ENCODE measurements at regions not wholly inside any gene's neighbourhood (a gene's known extent, or its start where the extent isn't known, plus 50 kb on each side); places are given as distances from the start of the nearest gene placed in this dataset.
"Not testable (repeated sequence)": the region's sequence is repeated elsewhere in the genome, so short reads cannot be mapped to it uniquely, and the experiment has no call there.

DNA sequence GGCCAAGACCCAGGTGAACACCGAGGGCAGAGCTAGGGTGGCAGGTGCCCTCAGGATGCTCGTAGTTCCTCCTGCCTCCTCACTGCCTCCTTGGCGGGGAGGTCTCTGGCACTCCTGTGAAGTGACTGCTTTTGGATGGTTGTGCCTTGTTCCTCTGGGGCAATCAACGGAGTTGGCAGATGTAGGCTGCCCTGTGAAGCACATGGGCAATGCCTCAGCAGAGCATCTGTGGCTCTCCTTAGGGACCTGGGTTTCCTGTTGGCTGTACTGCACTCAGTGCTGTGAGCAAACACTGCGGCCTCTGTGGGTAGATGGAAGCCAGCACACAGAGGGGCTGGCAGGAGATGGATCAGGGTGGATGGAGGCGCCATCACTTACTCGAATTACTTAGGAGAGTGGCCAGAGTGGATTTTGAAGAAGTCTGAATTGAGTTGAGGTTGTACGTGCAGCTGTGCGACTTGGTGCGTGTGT is 71.4 kb upstream of the COL5A1 start:
- DNase-seq (no peak), ATAC-seq (replicated peaks) (no peak)
- Mint-ChIP-seq H3K9me3 (no peaks in the 10 kb centered on the region), H3K36me3 (ENCODE audit: insufficient read depth) (no peaks in the 10 kb centered on the region), H3K4me3 (no peak overlapping the region), H3K27ac (no peak overlapping the region), H3K27me3 (no peaks in the 10 kb centered on the region), H3K4me1 (ENCODE audit: low read depth in 2 of 2) (no peaks in the 10 kb centered on the region)

DNA sequence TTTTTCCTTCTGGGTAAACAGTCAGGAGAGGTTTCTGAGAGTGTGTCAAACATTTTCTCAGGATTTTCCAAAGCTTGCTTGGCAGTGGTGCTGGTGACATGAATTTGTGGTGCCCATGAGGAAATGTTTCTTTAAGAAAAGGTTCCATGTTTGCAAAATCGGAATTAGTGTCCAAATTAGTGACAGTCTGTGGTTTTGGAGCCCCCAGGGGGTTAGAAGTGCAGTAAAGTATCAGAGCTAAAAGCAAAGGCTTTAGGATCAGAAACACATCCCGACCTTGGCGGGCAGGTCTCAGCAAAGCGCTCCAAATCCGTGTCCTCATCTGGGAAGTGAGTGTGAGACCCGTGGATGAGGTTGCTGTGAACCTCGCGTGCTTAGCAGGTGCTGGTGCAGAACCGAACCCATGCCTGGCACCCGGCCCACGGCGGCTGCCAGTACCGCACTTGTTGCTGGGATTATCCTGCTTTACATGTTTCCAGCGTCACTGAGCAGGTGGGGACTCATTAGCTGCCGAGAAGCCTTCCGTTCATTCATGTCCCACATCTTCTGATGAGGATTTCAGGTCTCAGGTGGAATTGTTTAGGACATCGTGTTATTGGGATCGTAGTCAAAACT is 70.8 kb upstream of the COL5A1 start:
- ATAC-seq (replicated peaks) (no peak), DNase-seq (no peak)
- Mint-ChIP-seq H3K36me3 (ENCODE audit: insufficient read depth) (no peaks in the 10 kb centered on the region), H3K27ac (no peak overlapping the region), H3K27me3 (no peaks in the 10 kb centered on the region), H3K4me3 (no peak overlapping the region), H3K4me1 (ENCODE audit: low read depth in 2 of 2) (no peaks in the 10 kb centered on the region), H3K9me3 (no peaks in the 10 kb centered on the region)

DNA sequence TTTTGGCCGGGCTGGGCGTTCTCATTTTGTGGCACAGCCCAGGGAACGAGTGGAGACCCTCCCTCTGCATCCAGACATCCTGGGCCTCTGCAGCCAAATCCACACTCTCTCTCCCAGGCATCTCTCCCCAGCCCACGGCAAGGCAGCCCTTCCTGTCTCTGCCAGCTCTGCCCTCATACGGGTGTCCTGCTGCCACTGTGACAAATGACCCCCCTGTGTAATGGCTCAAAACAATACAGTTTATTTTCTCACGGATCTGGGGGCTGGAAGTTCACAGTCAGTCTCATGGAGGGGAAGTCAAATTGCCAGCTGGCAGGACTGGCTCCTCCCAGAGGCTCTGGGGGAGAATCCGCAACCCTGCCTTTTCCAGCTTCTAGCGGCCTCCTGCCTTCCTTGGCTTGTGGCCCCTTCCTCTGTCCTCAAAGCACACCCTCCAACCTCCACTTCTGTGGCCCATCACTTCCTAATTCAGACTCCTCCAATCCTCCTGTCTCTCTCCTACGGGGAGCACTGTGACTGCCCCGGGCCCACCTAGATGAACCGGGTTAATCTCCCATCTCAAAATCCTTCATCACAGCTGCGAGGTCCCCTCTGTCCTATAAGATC is 70.2 kb upstream of the COL5A1 start:
- H3K4me1 Mint-ChIP-seq (ENCODE audit: low read depth in 2 of 2) = no peaks in the 10 kb centered on the region
- no peaks in the 10 kb centered on the region for H3K9me3 Mint-ChIP-seq
- ATAC-seq (replicated peaks) = no peak
- DNase-seq = no peak
- H3K27me3 Mint-ChIP-seq = peaks cover under 1% of the 10 kb centered on the region in 2 donors
- no peak overlapping the region for H3K4me3 Mint-ChIP-seq
- no peaks in the 10 kb centered on the region for H3K36me3 Mint-ChIP-seq (ENCODE audit: insufficient read depth)
- H3K27ac Mint-ChIP-seq = no peak overlapping the region

DNA sequence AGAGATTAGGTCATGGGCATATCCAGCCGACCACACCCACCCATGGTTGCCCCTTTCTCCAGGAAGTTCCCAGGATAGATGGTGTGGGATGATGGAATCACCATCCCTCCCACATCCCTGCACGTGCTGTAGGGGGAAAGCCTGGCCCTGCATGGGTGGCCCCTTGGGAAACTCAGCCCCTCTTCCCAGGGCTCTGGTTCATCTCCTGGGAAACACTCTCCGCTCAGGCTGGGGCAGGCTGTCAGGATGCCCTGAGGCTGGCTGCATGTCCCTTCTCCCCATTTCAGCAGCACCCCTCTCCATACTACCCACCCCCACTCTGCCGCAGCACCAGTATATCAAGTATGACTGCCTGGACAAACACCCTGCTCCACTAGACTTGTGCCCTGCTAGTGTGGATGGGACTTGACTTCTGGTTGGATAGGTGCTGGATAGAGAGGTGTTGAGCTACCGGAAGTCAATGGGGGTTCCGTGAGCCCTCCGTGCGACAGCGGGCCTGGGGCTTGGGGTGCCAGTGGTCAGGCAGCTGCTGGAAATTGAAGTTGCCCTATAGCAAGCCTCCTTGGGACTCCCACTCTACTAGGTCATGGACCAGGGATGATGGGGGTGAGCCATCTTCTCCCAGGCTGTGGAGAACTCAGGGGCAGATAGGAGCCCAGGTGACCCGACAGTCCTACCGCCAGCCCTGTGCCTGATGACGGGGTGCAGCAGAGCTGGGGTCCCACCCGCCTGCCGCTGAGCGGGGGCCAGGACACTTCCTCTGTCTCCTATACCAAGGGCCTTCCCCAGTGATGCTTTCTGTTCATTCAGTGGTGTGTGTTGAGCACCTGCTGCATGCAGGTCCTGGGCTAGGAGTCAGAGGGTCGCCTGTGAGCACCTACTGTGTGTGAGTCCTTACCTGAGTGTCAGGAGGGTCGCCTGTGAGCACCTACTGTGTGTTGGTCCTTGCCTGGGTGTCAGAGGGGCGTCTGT is 69.4 kb upstream of the COL5A1 start:
- ATAC-seq (replicated peaks) (no peak), DNase-seq (no peak)

DNA sequence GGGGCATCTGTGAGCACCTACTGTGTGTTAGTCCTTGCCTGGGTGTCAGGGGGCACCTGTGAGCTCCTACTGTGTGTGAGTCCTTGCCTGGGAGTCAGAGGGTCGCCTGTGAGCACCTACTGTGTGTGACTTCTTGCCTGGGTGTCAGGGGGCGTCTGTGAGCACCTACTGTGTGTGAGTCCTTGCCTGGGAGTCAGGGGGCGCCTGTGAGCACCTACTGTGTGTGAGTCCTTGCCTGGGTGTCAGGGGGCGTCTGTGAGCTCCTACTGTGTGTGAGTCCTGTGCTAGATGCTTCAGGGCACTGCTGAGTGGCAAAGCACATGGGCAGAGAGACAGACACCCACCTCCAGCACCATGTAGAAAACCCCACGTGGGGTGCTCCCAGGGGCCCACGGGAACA is 66.9 kb upstream of the COL5A1 start:
- peaks cover 32 to 33% of the 10 kb centered on the region in 2 donors for H3K27me3 Mint-ChIP-seq
- not testable (repeated sequence) for ATAC-seq (replicated peaks); H3K27ac Mint-ChIP-seq; H3K36me3 Mint-ChIP-seq (ENCODE audit: insufficient read depth); DNase-seq; H3K9me3 Mint-ChIP-seq; H3K4me1 Mint-ChIP-seq (ENCODE audit: low read depth in 2 of 2); H3K4me3 Mint-ChIP-seq

More for the DNA sequence above, 69.4 kb upstream of the COL5A1 start:
- Mint-ChIP-seq H3K27ac (no peak overlapping the region), H3K9me3 (no peaks in the 10 kb centered on the region), H3K4me3 (no peak overlapping the region), H3K36me3 (ENCODE audit: insufficient read depth) (no peaks in the 10 kb centered on the region), H3K27me3 (peaks cover 8% of the 10 kb centered on the region in 2 donors), H3K4me1 (ENCODE audit: low read depth in 2 of 2) (no peaks in the 10 kb centered on the region)

DNA sequence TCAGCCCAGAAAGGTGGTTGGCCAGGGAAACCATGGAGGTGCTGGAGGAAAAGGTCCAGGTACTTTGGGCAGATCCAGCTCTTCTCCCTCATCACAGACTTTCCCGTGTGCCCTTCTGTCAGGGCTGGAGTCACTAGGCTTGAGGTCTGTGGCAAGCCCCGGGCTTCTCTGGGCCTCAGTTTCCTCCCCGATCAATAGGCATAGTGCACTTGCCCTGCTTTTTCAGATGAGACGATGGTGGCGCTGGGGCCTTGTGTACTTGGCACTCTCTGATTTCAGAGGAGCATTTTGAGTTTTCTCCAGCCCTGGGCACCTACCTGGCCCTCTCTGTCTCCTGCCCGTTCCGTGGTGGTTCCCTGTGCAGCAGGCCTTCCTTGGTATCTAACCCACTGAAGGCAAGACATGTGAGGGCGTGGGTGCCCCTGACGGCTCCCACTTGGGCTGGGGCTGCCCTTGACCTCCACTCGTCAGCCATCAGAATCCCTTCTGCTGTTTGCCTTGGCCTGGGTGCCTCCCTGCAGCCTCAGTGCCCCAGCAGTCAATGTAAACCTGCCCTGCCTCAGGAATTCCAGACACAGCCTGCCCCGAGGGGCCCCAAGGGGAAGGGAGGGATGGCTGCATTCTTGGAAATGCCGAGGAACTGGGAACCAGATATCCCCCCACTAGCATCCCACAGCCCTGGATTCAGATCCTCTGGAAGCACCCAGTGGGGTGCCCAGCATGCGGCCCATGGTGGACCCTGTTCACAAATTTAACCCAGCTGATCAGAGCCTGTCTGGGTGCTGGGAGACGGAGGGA is 66.3 kb upstream of the COL5A1 start:
- Mint-ChIP-seq H3K36me3 (ENCODE audit: insufficient read depth) (no peaks in the 10 kb centered on the region), H3K4me3 (no peak overlapping the region), H3K27me3 (peaks cover 36 to 38% of the 10 kb centered on the region in 2 donors), H3K9me3 (no peaks in the 10 kb centered on the region), H3K4me1 (ENCODE audit: low read depth in 2 of 2) (no peaks in the 10 kb centered on the region), H3K27ac (no peak overlapping the region)
- ATAC-seq (replicated peaks) (no peak), DNase-seq (no peak)

DNA sequence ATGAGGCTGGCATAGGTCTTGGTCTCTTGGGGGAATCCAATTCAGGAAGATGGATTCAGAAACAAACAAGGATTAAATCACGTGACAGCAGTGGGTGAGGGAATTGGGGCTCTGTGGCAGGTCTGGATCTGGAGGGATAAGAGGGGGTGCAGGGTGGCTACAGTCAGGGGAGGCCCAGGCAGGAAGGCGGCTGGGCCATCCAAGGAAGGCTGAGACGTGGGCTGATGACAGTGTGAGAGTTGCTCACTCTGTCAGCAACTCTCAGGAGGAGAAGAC is 65.8 kb upstream of the COL5A1 start:
- no peak for ATAC-seq (replicated peaks)
- Mint-ChIP-seq H3K36me3 (ENCODE audit: insufficient read depth) (no peaks in the 10 kb centered on the region), H3K27ac (no peak overlapping the region), H3K4me3 (no peak overlapping the region), H3K27me3 (peaks cover 36 to 40% of the 10 kb centered on the region in 2 donors), H3K4me1 (ENCODE audit: low read depth in 2 of 2) (no peaks in the 10 kb centered on the region), H3K9me3 (no peaks in the 10 kb centered on the region)
- DNase-seq = no peak

DNA sequence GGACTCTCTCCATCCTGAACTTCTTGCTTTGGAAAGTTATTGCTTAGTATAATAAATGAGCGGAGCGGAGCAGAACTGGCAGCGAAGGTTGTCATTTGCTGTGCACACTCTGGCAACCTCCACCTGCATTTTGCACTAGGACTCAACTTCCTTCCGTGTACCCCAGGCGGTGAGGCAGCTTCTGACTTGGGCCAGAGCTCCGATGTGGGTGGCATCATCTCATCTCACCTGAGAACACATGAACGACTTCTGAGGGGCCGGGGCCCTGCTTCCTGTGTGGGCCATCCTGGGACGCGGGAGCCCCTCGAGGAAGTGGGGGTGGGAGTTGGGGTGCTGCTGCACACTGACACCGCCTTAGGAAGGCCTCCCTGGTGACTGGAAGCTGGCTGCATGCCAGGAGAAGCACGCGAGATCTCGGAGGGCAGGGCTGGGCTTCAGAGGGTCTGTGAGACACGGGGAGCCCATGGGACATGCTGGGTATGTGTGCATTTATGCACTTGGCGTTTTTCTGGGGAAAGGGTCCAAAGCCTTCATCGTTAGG is 56.5 kb upstream of the COL5A1 start:
- Mint-ChIP-seq H3K4me3 (no peak overlapping the region), H3K27ac (no peak overlapping the region), H3K36me3 (ENCODE audit: insufficient read depth) (no peaks in the 10 kb centered on the region), H3K9me3 (no peaks in the 10 kb centered on the region), H3K27me3 (peaks cover 20 to 41% of the 10 kb centered on the region in 2 donors), H3K4me1 (ENCODE audit: low read depth in 2 of 2) (no peaks in the 10 kb centered on the region)
- ATAC-seq (replicated peaks) (no peak), DNase-seq (no peak)

DNA sequence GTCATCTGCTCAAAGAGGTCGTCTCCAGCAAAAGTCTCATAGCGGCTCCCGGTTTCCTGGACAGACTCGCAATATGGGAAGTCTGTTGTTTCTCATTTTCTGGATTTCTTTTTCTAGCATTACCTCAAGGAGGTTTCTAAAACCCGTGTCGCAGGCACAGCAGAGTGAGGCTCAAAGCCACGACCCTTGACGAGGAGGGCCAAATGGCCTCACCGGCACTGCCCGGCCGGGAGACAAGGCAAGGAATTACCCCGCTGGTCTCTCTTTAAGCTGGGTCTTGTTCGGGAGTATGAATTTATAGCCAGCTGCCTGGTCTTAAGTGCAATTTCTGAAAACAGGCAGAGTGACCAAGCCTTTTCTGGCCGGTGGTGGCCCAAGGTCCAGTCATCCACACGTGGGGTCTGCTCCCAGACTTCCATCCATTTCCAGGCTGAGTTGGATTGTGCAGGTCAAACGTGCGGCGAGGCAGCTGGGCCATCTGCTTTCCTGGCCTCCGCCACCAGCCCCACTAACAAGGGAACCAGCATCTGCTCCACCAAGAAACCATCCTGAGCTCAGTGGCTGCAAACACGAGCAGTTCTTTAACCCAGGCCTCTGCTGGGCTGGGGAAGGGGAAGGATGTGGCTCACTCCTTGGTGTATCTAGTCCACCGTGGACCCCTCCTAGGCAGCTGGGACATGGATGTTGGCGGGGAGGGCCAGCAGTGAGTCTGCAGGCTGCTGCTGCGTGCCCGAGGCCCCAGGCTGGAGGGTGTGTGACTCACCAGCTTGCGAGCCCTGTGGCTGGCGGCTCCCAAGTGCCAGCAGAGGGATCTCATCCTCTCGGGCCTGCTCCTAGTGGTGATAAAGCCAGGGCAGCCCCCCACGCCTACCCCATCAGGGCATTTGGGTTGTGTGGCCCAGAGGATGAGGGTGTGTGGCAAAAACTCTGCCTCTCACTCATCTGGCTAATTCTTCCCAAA is 55.6 kb upstream of the COL5A1 start:
- Mint-ChIP-seq H3K9me3 (no peaks in the 10 kb centered on the region), H3K36me3 (ENCODE audit: insufficient read depth) (no peaks in the 10 kb centered on the region), H3K4me1 (ENCODE audit: low read depth in 2 of 2) (no peaks in the 10 kb centered on the region), H3K27me3 (peaks cover 28 to 47% of the 10 kb centered on the region in 2 donors), H3K27ac (no peak overlapping the region), H3K4me3 (no peak overlapping the region)
- ATAC-seq (replicated peaks) (no peak), DNase-seq (no peak)

DNA sequence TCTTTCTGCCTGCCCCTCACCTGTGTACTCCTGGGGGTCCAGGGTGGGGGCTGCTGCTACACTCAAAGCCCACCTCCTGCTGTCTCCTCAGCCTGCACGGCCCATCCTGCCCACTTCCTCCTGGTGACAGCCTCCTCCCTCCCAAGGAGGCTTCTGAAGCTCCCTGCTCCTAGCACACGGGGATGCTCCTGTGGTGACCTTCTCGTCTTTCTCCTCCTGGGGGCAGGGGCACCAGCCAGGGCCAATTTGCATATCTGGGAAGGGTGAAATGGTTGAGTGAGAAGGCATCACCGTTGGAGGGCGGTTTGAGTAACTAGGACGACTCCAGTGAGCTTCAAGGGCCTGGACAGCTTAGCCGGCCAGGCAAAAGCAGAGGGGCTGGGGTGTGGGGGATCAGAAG is 51.9 kb upstream of the COL5A1 start:
- no peak overlapping the region for H3K27ac Mint-ChIP-seq
- no peak overlapping the region for H3K4me3 Mint-ChIP-seq
- no peak for ATAC-seq (replicated peaks)
- H3K9me3 Mint-ChIP-seq = no peaks in the 10 kb centered on the region
- DNase-seq = no peak
- H3K4me1 Mint-ChIP-seq (ENCODE audit: low read depth in 2 of 2) = no peaks in the 10 kb centered on the region
- peaks cover 37 to 57% of the 10 kb centered on the region in 2 donors for H3K27me3 Mint-ChIP-seq
- no peaks in the 10 kb centered on the region for H3K36me3 Mint-ChIP-seq (ENCODE audit: insufficient read depth)

DNA sequence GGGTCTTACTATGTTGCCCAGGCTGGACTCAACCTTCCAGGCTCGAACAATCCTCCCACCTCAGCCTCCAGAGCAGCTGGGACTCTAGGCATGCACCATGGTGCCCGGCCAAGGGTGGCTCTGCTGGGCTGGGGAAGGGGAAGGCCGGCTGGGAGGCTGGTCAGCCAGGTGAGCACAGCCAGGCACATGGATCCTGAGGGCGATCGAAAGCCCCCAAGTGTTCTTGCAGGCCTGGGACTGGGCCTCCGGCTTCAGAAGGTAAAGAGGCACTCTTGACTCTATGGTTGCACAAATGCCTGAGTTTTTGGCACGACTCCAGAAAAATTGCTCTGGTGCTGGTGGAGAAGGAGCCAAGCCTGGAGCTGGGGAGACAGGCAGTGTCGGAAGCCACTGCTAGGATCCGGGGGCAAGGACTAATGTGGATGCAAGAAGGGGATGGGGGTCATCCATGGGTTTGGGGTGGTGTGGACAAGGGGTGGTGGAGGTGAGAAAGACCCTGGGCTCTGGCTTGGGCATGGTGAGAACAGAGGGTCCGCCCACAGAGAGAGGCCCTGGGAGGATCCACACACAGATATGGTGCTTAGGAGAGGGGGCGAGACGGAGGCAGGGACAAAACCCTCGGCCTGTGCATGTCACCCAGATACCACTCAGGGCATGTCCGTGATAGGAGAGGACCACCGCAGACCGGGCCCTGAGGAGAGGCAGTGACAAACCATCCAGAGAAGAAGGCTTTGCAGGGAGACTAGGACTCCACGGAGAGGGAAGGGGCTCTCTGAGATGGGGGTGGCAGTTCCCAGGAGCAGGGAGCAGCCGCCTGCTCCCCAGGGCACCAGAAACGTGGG is 51.1 kb upstream of the COL5A1 start:
- no peaks in the 10 kb centered on the region for H3K9me3 Mint-ChIP-seq
- DNase-seq = no peak
- no peak for ATAC-seq (replicated peaks)
- no peaks in the 10 kb centered on the region for H3K36me3 Mint-ChIP-seq (ENCODE audit: insufficient read depth)
- H3K4me1 Mint-ChIP-seq (ENCODE audit: low read depth in 2 of 2) = no peaks in the 10 kb centered on the region
- H3K27ac Mint-ChIP-seq = no peak overlapping the region
- no peak overlapping the region for H3K4me3 Mint-ChIP-seq
- H3K27me3 Mint-ChIP-seq = peaks cover 30 to 50% of the 10 kb centered on the region in 2 donors

All from effector memory CD8-positive, alpha-beta T cell (primary cell).